Activated CD4-positive, alpha-beta T cell treated with anti-CD3 and anti-CD28 coated beads, Interleukin-2, amount 50 U/mL, for 16 hours (primary cell): ENCODE measurements at regions not wholly inside any gene's neighbourhood (a gene's known extent, or its start where the extent isn't known, plus 50 kb on each side); places are given as distances from the start of the nearest gene placed in this dataset.
"Not testable (repeated sequence)": the region's sequence is repeated elsewhere in the genome, so short reads cannot be mapped to it uniquely, and the experiment has no call there.

Experiments
- DNase-seq: peaks from one replicate; pipeline ENCODE4 v3.0.0-alpha.2; 2020

DNA sequence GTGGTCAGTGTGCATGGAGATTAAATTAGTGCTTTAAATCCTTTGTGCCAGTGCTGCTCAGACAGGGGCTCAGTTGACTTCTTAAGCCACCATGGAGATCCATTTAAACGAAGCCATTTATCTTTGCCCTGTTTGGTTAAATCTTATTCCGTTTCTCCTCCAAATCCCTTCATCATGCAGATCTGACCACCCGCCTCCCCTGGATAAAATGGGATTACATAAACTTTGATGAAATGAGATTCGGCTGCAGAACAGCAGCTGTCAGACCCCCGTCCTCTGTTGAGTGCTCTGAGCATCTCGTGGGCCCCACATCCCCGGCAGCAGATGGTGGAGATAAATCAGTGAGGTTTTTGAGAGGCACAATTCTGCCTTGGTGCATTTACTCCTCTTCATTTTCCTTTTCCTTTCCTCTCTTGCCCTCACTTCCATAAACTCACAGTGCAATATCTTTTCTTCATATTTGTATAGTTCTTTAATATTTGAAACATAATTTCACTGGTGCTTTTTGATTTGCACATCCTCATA is 84.4 kb upstream of the TWIST2 start:
- no peak for DNase-seq

- no peak for DNase-seq
Measured at GRCh38 chr2:238765590-238765989, 82.3 kb upstream of the TWIST2 start.

GRCh38 chr2:238771218-238771617 is 76.7 kb upstream of the TWIST2 start:
- DNase-seq: no peak

- DNase-seq: no peak
Measured at GRCh38 chr2:238771639-238772038, 76.2 kb upstream of the TWIST2 start.

DNA sequence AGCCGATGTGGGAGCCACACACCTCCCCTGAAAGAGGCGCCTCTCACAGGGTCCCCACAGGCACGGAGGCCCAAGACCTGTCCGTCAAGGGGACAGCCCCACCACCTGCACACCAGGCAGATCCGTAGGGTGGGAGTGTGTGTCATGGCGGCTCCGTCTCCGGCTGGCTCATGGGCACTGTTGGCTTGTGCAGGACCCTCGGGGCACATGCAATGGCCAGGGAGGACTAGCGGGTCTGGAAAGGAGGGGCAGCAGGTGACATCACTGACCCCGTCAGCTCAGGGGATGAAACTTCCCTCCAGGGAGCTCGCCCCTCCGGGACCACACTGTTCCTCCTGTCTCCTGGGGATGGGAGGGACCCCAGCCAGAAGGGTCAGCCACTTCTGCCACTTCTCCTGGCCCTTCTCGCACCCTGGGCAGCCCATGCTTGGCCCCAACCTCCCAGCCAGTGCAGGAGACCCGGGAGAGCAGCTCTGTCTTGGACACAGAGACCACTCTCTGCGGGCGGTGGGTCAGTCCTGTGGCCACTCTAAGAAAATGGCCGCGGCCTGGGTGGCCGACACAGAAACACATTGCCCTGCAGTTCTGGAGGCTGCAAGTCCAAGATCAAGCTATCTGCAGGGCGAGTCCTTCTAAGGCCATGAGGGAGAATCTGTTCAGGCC is 75.1 kb upstream of the TWIST2 start:
- DNase-seq: no peak

GRCh38 chr2:238773472-238773871 is 74.4 kb upstream of the TWIST2 start:
- DNase-seq: no peak

DNA sequence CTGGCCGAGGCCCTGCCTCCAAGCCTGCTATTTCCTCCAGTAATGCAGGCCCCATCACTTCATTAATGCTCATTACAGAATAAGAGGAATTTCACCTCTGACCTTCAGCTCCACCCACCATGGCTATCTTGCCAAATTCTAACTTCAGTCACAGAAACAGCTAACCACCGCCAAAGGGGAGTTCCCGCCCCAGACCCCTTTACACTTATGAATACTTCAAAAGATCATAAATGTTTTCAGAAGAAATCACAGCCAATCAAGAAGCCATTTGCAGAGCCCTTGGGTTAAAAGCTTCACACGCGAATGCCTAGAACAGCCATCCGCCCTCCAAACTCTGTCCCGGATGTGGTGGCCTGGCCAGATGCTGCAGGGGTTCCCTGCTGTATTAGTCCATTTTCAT is 73.8 kb upstream of the TWIST2 start:
- no peak for DNase-seq

GRCh38 chr2:238774980-238775509 is 72.8 kb upstream of the TWIST2 start:
- DNase-seq: no peak

GRCh38 chr2:238775591-238775990 is 72.3 kb upstream of the TWIST2 start:
- no peak for DNase-seq

DNA sequence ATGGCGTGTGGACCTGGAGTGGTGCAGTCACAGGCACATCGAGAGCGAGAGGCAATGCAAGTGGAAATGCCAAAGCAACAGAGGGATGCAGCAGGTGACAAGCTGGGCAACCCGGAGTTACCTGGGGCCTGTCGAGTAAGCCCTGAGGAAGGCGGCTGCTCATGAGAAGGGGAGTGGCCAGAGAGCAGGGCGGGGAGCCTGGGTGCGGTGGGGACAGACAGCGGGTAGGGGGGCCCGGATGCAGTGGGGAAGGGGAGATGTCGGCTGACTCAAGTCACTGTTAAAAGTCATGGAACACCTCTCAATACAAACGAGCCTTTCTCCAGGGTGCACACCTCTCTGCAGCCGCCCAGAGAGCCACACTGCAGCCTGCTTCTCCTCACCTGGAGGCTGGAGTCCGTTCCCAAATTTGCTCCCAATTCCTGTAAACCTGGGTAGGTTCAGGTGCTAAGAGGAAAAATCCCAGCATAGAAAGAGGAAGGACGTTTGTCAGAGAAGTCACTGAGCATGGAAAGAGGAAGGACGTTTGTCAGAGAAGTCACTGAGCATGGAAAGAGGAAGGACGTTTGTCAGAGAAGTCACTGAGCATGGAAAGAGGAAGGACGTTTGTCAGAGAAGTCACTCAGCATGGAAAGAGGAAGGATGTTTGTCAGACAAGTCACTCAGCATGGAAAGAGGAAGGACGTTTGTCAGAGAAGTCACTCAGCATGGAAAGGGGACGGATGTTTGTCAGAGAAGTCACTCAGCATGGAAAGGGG is 71.7 kb upstream of the TWIST2 start:
- no peak for DNase-seq

GRCh38 chr2:238776761-238777046 is 71.2 kb upstream of the TWIST2 start:
- DNase-seq: not testable (repeated sequence)

DNA sequence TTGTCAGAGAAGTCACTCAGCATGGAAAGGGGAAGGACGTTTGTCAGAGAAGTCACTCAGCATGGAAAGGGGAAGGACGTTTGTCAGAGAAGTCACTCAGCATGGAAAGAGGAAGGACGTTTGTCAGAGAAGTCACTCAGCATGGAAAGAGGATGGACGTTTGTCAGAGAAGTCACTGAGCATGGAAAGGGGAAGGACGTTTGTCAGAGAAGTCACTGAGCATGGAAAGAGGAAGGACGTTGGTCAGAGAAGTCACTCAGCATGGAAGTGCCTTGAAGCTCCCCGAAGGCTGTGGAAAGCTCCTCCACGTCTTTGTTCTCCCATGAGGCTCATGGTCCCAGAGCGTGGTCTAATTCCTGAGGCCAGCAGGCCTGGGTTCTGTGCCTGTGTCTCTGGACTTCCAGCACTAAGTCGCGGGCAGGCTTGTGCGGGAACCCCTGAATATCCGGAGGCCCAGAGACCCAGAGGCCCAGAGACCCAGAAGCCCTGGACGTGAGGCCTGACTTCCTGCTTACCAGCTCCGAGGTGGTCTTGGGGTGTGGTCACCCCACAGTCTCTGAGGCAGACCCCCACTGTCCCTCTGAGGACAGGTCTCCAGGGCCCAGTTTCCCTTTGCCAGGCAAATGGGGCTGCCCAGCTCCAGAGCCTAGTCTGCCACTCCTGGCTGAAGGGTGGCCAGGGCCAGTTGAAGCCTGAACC is 70.4 kb upstream of the TWIST2 start:
- no peak for DNase-seq

DNA sequence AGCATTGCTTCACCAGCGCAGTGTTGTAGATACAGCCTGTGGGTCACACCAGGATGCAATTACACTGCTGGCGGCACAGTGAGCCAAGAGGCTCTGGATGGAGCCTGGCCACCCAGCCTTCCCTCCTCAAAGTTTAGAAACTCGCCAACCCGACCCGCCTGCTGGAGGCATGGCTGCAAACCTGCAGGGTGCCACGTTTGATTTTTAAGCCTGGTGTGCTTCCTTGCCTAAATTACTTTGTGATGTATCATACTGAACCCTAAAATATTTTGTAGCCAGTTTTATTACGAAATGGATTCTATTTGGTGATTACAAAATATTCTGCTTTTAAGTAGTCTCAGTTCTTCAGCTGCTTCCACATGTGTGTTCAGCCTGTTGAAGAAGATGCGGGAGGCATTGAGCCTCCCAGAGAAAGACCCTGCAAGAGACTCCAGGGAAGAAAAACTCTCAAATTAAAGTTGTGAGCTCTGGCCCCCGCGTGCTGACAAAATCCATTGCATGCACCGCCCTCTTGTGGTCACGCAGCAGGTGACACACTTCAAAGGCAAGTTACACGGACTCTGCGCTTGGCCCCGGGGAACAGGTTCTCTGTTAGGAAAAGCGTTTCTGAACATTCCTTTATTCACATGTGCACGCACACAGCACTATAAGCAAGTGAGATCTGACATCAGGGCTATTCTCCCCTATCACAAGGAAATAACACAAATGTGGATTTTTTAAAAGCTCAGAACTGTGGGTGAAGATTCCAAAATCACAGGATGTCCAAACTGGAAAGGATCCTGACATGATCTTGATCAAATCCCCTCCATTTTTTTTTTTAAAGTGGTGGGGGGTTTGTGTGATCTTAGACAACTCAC is 63.0 kb upstream of the TWIST2 start:
- peak; percentile 56 for DNase-seq

- no peak for DNase-seq
Measured at GRCh38 chr2:238785528-238785860, 62.4 kb upstream of the TWIST2 start.

DNA sequence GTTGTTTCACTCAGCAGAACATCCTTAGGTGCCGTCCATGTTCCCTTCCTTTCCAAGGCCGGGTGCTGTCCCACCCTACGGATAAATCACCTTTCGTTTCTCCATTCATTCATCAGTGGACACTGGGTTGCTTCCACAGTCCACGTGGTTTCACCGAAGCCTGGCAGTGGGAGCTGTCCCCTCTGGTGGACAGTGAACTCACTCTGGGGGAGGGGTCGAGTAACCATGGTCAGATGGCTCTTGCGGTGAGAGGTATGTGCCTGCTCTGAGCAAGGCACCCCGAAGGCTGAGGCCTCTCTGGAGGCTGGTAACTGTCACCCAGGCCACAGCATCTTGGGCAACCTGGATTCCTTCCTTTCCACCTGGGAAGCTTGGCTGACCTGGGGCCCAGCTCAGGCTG is 61.5 kb upstream of the TWIST2 start:
- no peak for DNase-seq

DNA sequence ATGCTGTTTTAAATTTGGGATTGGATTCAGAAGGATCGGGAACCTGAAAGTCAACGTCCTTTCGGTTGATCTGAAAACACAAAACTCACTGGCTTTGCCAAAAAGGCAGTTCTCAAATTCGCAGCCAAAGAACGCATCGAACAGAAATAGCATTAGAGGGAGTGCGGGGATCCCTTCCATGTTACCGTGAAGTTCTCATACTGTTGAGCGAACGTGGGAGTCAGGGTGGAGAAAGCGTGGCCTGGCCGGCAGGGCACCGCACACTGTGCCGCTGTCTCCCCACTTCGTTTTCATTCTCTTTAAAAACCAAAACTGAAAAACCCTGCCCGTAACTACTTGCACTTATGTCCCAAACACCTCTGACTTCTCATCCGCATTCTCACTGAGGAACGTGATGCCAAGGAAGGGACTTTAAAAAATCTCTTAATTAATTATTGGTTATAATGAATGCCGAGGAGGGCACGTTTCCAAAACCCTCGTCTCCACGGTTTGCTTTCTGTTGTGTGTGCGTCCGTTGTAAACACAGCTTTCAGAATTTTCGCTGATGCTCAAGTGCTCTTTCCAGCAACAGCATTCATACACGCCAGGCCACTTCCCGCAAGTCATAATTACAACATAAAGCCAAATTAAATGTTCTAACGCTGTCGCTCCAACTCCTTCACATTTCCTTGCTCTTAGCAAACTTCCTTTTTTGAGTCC is 60.9 kb upstream of the TWIST2 start:
- DNase-seq: no peak

GRCh38 chr2:238787501-238787900 is 60.4 kb upstream of the TWIST2 start:
- no peak for DNase-seq

DNA sequence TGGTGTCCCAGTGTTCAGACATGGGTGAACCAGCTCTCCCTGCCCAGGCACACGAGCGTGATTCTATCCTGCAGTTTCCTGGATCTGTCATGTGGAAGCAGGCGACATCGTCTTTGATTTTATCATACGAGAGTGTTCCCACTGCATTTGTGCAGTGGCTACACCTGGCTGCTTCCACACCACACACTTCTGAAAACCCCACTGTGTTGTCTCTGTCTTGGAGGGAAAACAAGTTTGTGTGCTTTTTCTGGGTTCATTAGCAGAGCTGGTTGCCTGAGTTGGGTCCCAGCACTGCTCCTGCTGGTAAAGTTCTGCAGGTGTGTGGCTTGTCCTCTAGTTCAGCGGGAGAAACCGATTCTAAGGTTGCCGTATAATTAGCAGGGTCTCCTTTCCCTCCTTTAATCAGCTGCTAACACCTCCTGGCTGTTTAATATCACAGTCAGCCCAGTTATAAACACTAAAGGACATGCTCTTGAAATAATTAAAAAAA is 58.5 kb upstream of the TWIST2 start:
- DNase-seq: no peak

DNA sequence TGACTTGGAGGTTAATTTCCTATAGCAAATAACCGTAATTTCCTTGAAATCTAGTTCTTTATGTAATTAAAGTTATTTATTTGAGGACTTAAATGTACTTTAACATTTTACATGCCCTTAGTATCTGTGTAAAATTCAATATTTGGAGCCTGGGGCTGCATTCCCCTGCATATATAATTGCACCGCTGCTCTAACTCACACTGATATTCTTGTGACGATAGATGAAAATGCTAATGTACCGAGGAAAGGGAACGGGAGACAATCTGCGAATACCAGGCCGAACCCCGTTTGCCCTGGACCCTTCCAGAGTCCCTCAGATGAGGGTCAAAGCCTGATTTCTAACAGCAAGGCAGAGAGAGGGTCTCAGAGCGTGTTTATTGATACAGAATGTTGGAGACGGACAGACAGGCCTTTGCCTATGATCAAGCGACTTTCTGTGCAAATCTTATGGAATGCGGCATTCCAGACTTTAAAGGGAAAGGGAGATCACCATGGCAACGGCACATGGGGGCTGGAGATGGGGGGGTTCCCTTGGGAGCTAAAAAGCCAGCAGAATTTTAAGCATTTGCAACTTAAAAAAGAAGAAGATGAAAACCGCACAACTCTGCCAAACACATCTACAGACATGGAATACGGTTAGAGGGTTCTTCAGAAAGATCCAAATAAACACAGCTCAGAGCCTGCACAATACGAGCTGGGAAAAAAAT is 57.6 kb upstream of the TWIST2 start:
- DNase-seq: no peak

DNA sequence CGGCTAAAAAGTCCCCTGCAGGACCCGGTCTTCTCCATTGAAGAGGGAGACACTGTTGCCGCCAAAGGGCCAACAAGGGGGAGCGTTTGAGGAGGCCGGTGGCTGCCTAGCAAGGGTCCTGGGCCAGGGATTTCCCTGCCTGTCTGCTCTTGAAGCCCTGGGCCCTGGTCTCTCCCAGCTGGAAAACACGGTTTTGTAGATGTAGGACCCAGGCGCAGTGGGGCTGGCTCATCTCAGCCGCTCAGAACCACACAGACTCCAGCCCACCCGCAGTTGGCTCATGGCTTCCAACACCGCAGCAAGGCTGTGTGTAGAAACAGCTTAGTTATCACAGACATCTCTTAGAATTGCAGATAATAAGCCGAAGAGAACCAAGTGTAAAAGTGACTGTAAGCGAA is 57.1 kb upstream of the TWIST2 start:
- no peak for DNase-seq

DNA sequence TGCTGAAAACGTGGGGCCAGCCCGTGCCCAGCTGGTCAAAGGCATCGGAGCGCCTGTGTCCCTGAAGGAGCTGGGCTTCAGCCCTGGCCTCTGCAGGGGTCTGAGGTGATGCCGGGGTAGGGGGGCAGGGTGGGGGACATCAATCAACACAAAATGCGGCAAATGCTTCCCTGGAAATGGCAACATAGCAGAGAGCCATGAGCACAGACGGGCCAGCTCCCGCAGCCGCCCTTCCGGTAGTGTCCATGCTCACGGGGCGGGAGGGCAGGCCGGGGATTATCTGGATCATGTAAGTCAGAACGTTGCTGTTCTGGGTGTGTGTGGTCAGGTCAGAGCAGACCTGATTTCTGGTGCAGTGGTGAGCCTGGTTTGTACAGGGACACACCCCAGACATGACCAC is 56.5 kb upstream of the TWIST2 start:
- no peak for DNase-seq

DNA sequence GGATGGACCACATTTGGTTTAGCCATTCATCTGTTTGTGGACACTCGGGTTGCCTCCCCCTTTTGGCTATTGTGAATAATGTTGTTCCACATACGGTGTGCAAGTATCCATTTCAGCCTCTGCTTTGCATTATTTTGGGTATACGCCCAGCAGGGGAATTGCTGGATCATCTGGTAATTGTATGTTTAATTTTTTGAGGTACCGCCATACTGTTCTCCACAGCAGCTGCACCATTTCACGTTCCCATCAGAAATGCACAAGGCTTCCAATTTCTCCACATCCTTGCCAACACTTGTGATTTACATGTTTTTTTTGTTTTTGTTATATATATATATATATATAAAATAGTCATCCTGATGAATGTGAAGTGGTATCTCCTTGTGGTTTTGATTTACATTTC is 54.6 kb upstream of the TWIST2 start:
- DNase-seq: no peak
